ENCODE measurements at regions not wholly inside any gene's neighbourhood (a gene's known extent, or its start where the extent isn't known, plus 50 kb on each side); places are given as distances from the start of the nearest gene placed in this dataset.

DNA sequence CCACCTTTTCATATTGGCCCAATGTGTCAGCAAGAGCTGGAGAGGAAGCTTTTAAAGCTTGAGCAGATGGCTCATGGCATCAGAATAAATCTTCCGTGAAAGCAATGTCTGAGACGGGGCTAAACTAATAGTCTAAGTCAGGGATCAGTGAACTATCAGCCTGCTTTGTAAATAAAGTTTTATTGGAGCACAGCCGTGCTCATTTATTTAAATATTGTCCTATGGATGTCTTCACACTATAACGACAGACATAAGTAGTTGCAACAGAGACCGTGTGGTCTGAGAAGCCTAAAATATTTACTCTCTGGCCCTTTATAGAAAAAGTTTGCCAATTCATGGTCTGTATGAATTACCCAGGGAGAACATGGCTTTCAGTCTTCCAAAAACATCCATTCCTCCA is 85.6 kb upstream of the SLC44A1 start:
- dilution Hi-C loops (cut with MboI; ENCODE audit: extremely low pct_ligation_motif_present, low sequenced_read_pairs) (no loop called here), intact Hi-C loops (cut with micrococcal nuclease) (loop anchor here (1.0 to 2.0 kb wide), 2 partner anchors 86 to 256 kb away; partner anchors contain the start of gene SLC44A1)
- ChIA-PET POLR2A (interaction anchor here (0.6 kb wide), 1 partner anchor 12 kb away, joined by 4 read pairs; no protein-coding TSS in a partner anchor), CTCF (interaction anchor here (0.7 to 2.1 kb wide), 13 partner anchors 8 to 378 kb away, joined by 3 to 10 read pairs (median 5); no protein-coding TSS in a partner anchor)
- H3K4me3 ChIP-seq (replicated peaks in 1 of 3; ENCODE audit: insufficient read depth in 1 of 3, low read depth in 1 of 3, low read length in 3 of 3): no peak overlapping the region
- H3K4me2 ChIP-seq (ENCODE audit: insufficient read depth, low read length): no peak overlapping the region
- no peaks in the 10 kb centered on the region for H3K9me3 ChIP-seq (replicated peaks; ENCODE audit: control insufficient read depth, insufficient read depth, low read length)
- no peak overlapping the region for H3K9ac ChIP-seq (replicated peaks; ENCODE audit: extremely low read depth, insufficient read depth, low read length)
- H3K9me1 ChIP-seq (replicated peaks; ENCODE audit: control insufficient read depth, extremely low read depth, insufficient read depth, low read length): no peaks in the 10 kb centered on the region
- DNase-seq (ENCODE audit: low read depth, low spot score): no peak
- H3K27me3 ChIP-seq (ENCODE audit: control insufficient read depth in 2 of 2, insufficient read depth in 2 of 2, low read length in 2 of 2): no peaks in the 10 kb centered on the region
- H4K20me1 ChIP-seq (replicated peaks; ENCODE audit: control insufficient read depth, extremely low read depth, insufficient read depth, low read length): no peaks in the 10 kb centered on the region
- BruUV-seq (replicated peaks): no TSS peak
- no peak for FAIRE-seq
- H3K27ac ChIP-seq (ENCODE audit: insufficient read depth, low read depth, low read length): no peak overlapping the region
- H3K36me3 ChIP-seq (ENCODE audit: control insufficient read depth in 2 of 2, extremely low read depth in 1 of 2, insufficient read depth in 2 of 2, low read length in 2 of 2): no peaks in the 10 kb centered on the region
- no peak overlapping the region for H2AFZ ChIP-seq (ENCODE audit: low read depth, low read length)
- no peaks in the 10 kb centered on the region for H3K4me1 ChIP-seq (ENCODE audit: control insufficient read depth, extremely low read depth, insufficient read depth, low read length)
- TF ChIP-seq JUN (IDR thresholded peaks at IDR 0.05; ENCODE audit: borderline replicate concordance, insufficient read depth, insufficient read length, low read depth) (no peak), EZH2 (IDR thresholded peaks at IDR 0.05; ENCODE audit: borderline replicate concordance, low read depth, low read length, severe bottlenecking) (no peak), GATA2 (IDR thresholded peaks at IDR 0.05; ENCODE audit: insufficient read depth, insufficient read length, low read depth, low read length) (no peak), POLR2A (IDR thresholded peaks at IDR 0.05; ENCODE audit: low read depth, low read length) (no peak), POLR2AphosphoS5 (IDR thresholded peaks at IDR 0.05; ENCODE audit: insufficient read depth, low read depth, low read length) (no peak), FOS (IDR thresholded peaks at IDR 0.05; ENCODE audit: borderline replicate concordance, insufficient read depth, low read length) (no peak), MYC (IDR thresholded peaks at IDR 0.05; ENCODE audit: low read depth, low read length) (no peak)
- TF ChIP-seq, protein P1, sequence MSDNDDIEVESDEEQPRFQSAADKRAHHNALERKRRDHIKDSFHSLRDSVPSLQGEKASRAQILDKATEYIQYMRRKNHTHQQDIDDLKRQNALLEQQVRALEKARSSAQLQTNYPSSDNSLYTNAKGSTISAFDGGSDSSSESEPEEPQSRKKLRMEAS (IDR thresholded peaks at IDR 0.05; ENCODE audit: insufficient read depth, insufficient read length): no peak
- TF ChIP-seq, protein P2, sequence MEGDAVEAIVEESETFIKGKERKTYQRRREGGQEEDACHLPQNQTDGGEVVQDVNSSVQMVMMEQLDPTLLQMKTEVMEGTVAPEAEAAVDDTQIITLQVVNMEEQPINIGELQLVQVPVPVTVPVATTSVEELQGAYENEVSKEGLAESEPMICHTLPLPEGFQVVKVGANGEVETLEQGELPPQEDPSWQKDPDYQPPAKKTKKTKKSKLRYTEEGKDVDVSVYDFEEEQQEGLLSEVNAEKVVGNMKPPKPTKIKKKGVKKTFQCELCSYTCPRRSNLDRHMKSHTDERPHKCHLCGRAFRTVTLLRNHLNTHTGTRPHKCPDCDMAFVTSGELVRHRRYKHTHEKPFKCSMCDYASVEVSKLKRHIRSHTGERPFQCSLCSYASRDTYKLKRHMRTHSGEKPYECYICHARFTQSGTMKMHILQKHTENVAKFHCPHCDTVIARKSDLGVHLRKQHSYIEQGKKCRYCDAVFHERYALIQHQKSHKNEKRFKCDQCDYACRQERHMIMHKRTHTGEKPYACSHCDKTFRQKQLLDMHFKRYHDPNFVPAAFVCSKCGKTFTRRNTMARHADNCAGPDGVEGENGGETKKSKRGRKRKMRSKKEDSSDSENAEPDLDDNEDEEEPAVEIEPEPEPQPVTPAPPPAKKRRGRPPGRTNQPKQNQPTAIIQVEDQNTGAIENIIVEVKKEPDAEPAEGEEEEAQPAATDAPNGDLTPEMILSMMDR (IDR thresholded peaks at IDR 0.05; ENCODE audit: extremely low read depth in 1 of 2, insufficient read depth in 1 of 2, low read depth in 1 of 2, low read length in 2 of 2): no peak
- H3K79me2 ChIP-seq (ENCODE audit: control insufficient read depth, insufficient read depth, low read length): no peaks in the 10 kb centered on the region

All from endothelial cell of umbilical vein (primary cell).